HG03571 (cell line): ENCODE measurements at regions not wholly inside any gene's neighbourhood (a gene's known extent, or its start where the extent isn't known, plus 50 kb on each side); places are given as distances from the start of the nearest gene placed in this dataset.
"Not testable (repeated sequence)": the region's sequence is repeated elsewhere in the genome, so short reads cannot be mapped to it uniquely, and the experiment has no call there.

Experiments
- ATAC-seq: cut with Tn5 transposase; IDR thresholded peaks from one replicate; pipeline ENCODE4 v1.9.1; 2021; ENCODE audit not compliant: unreplicated experiment

DNA sequence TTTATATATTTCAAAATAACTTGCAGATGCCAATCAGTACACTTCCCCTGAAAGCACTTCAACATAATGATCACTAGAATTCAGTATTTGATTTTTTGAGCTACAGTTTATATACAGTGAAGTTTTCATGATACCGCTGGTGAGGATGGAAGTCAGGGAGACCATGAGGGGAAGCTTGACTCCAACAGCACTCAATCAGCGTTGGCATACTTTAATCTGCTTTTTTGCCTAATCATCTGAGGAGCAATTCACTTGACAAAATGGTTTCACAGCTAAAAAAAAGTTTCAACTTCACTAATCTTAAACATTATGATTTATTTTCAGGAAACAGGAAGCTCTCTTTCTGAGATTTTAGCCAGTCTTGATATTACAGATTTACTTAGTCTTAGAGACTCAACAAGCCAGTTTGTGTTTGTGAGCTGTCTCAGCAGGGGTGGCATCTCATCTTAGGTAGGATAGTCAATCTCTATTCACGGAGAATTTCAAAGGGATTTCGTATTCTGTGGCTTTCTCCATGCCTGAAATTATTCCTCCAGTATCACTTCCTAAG lies 111.4 kb upstream of the ARRDC3 start:
- no peak for ATAC-seq

GRCh38 chr5:91493086-91493485 lies 110.0 kb upstream of the ARRDC3 start:
- no peak for ATAC-seq

GRCh38 chr5:91491229-91491628 lies 108.1 kb upstream of the ARRDC3 start:
- ATAC-seq = no peak

DNA sequence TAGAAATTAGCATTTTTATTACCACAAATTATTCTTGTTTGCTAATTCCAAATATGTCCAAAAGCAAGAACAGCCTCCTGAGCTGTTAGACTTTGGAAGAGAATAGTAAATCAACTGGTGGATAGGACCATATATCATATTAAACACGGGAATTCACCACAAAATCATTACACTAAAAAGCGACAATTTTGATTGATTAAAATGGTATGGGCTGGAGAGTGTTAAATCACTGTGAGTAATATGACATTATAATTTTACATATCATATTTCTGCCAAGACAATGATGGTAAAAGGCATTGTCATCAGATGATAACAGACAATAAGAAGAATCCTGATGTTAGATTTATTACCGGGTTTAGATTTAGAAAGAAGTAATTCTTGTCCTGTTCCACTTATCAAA lies 107.2 kb upstream of the ARRDC3 start:
- ATAC-seq = no peak

- no peak for ATAC-seq
These were observed 104.3 kb upstream of the ARRDC3 start for GRCh38 chr5:91487420-91487819.

DNA sequence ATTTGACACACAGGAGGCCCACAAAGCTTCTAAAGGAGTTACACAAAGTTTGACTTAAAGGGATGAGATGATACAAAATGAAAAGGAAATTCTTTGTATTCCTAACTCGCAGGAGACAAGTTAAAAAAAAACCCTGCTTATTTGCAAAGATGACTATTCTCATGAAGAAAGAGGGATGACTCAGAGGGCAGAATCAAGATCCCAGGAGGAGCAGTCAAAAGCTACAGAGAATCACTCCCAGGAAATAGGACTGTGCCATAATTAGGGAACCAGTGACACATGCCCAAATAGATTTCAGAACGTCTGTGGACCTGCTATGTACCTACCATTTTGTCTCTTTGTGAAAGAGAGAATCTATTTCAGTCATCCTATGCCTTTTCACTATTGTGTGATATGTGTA lies 103.5 kb upstream of the ARRDC3 start:
- ATAC-seq = no peak

DNA sequence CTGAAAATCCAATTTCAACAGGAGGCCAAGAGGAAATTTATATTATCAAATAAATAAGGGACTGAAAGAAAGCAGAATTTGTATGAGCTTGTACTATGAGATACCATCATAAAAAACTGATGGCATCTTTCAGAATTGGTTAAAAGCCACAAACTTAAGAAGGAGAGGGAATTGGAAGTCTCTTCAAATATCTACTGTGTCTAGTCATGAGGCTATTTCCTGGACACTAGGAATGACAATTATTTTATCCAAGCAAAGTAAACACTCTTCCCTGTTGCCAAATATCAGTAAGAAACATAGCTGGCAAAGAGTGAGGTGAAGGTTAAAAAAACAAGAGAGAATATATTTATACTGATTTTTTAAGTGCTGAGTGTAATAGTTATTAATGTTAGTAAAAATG lies 101.5 kb upstream of the ARRDC3 start:
- no peak for ATAC-seq

DNA sequence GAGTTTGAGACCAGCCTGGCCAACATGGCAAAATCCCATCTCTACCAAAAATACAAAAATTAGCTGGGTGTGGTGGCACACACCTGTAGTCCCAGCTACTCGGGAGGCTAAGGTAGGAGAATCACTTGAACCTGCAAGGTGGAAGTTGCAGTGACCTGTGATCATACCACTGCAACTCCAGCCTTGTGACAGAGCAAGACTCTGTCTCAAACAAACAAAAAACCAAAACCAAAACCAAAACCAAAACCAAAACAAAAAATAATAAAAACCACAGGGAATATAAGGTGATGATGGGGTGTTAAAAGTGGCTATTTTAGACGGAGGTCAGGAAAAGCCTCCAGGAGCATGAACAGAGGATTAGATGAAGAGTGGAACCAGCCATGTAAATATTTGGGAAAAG lies 96.3 kb upstream of the ARRDC3 start:
- ATAC-seq = not testable (repeated sequence)

DNA sequence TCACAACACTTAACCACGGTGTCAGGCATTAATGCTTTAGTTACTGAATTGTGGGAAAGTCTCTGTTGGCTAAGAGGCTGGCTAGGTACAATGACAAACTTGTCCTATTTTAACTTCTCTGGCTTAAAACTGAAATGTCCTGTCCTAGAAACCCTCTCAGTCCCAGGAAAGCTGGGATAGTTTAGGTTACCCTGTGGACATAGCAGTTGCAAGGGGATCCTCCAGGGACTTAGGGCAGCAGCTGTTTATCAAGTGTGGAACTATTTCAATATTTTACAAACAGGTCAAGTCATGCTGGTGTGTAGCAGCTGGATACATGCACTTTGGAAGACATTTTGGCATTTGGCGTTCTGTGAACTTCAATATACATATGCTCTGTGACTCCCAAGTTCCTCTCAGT lies 95.0 kb upstream of the ARRDC3 start:
- ATAC-seq = no peak

DNA sequence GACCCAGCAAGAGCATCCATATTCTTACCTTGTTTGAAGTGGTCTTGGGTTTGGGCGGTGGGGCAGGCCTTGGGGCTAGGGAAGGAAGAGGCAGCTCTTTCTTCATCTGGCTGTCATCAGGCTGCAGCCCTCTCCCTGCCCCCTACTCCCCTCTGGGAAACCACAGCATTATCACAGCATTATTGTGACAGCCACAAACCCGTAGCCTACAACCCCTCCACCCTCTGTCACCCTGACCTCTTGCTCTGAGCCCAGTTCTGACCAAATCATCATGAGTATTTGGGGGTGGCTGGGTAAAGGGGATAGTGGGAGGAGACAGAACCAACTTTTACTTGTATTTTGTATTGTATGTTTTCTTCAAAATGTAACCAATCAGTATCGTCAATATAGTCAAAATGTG lies 94.3 kb upstream of the ARRDC3 start:
- no peak for ATAC-seq

DNA sequence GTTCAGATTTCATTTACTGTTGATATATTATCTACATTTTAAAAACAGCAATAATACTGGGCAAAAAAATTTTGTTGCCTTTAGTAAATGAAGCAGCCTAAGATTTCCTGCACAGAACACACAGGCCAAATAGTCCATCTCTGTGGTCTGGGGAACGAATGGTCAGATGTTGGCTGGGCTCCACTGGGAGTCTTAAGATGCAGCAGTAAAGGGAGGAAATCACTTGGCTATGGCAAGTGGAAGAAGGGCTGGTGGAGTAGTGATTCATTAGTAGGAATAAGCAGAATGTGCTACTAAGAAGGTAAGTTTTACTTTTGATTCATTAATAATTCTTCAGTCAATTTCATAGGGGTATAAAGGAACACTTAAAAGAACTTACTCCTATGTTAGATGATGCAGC lies 91.1 kb upstream of the ARRDC3 start:
- ATAC-seq = no peak

DNA sequence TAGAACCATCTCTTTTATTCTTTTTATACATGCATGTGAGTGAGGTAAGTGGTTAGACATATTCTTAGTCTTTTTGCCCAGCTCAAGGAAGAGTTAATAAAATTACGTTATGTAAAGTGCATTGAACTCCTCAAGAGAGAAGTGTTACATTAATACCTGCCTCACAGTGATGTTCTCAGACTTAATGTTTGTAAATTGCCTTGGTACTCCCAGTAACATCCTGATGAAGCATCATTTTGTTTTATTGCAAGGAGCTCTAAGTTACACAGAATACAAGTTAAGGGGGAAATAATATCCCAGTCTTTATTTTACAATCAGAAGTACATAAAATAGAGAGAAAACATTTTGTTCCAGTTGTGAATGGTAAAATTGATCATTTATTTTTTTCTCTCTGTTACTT lies 89.5 kb upstream of the ARRDC3 start:
- no peak for ATAC-seq

- ATAC-seq = no peak
These were observed 86.5 kb upstream of the ARRDC3 start for GRCh38 chr5:91469517-91470165.

GRCh38 chr5:91468651-91469422 lies 85.7 kb upstream of the ARRDC3 start:
- no peak for ATAC-seq

- ATAC-seq = no peak
These were observed 81.9 kb upstream of the ARRDC3 start for GRCh38 chr5:91464886-91465646.

DNA sequence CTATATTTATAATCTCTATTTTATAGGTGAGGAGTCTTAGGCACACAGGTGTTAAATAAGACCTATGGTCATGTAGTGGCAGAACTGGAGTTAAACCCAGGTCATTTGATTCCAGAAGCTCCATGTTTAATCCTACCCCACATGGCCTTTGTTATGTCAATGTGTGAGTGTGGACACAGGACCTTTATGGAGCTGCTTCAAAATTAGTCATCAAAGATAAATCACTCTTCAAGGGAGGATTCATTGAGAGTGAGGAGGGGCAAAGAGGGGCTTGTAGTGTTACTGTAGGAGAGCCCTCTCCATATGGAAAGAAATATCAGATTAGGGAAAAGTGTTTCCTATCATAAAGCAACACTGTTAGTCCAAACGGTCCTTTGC lies 74.6 kb upstream of the ARRDC3 start:
- ATAC-seq = no peak

- ATAC-seq = no peak
These were observed 74.0 kb upstream of the ARRDC3 start for GRCh38 chr5:91456928-91457680.

DNA sequence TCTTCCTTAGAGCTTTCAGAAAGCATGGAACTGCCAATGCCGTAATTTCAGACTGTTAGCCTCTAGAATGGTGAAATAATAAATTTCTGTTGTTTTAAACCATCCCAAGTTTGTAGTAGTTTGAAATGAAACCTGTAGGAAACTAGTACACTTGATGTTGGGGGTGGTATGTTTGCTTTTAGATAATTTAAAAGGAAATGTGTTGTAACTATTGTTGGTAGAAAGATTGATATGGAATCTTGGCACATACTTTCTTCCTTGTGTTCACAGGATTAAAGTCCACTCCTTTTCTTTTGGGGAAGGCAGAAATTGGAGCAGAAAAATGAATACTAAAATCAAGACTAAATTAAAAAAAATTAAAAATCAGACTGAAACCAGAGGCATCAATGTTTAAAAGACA lies 66.0 kb upstream of the ARRDC3 start:
- ATAC-seq = no peak

GRCh38 chr5:91448079-91448478 lies 65.0 kb upstream of the ARRDC3 start:
- ATAC-seq = not testable (repeated sequence)

GRCh38 chr5:91446880-91447279 lies 63.8 kb upstream of the ARRDC3 start:
- not testable (repeated sequence) for ATAC-seq
